Aorta (tissue), 5 donors: ENCODE measurements at regions not wholly inside any gene's neighbourhood (a gene's known extent, or its start where the extent isn't known, plus 50 kb on each side); places are given as distances from the start of the nearest gene placed in this dataset.
"Not testable (repeated sequence)": the region's sequence is repeated elsewhere in the genome, so short reads cannot be mapped to it uniquely, and the experiment has no call there.

ENCODE experiments used
- ATAC-seq: fragments of 200-7000 bp; cut with Tn5 transposase; one replicate; pipeline ENCODE4 v1.9.1; 2022; ENCODE audit warnings: moderate library complexity; ENCODE audit not compliant: low FRiP score
- DNase-seq, 2 donors: peaks; one replicate each; pipeline ENCODE4 v3.0.0-alpha.2; 2020
- H3K27ac ChIP-seq, 2 donors: one replicate each; pipeline ENCODE4 v1.5.1; 2013; ENCODE audit warnings: low read length in 2 of 2, mild to moderate bottlenecking in 2 of 2, moderate library complexity in 2 of 2, control low read depth in 1 of 2, inconsistent platforms in 1 of 2, low read depth in 1 of 2
- H3K27me3 ChIP-seq, 2 donors: one replicate each; pipeline ENCODE4 v1.6.1; 2013; ENCODE audit warnings: control low read depth in 1 of 2, low read length in 1 of 2, mild to moderate bottlenecking in 1 of 2, moderate library complexity in 1 of 2; ENCODE audit not compliant: insufficient read depth in 2 of 2, control insufficient read depth in 1 of 2
- H3K36me3 ChIP-seq, 2 donors: one replicate each; pipeline ENCODE4 v1.6.1; 2013; ENCODE audit warnings: control low read depth in 1 of 2, low read length in 1 of 2, mild to moderate bottlenecking in 1 of 2; ENCODE audit not compliant: insufficient read depth in 2 of 2, control insufficient read depth in 1 of 2
- H3K4me1 ChIP-seq, 2 donors: one replicate each; pipeline ENCODE4 v1.6.1; 2013; ENCODE audit warnings: low read length in 2 of 2, control low read depth in 1 of 2, mild to moderate bottlenecking in 1 of 2, moderate library complexity in 1 of 2; ENCODE audit not compliant: insufficient read depth in 2 of 2, control insufficient read depth in 1 of 2
- H3K4me3 ChIP-seq, 2 donors: one replicate each; pipeline ENCODE4 v1.5.1; 2013; ENCODE audit warnings: low read length in 2 of 2, control low read depth in 1 of 2, mild to moderate bottlenecking in 1 of 2
- H3K9me3 ChIP-seq: one replicate; pipeline ENCODE4 v1.6.1; 2013; ENCODE audit warnings: mild to moderate bottlenecking, low read length; ENCODE audit not compliant: control insufficient read depth
- WGBS, 2 donors: extraction: QIAGEN DNeasy Blood & Tissue Kit; methylation state at CpG; one replicate each; pipeline ENCODE4 v1.1.7; 2013; 5-methylcytosine and 5-hydroxymethylcytosine counted together
- intact Hi-C, 2 donors: fragments of 100-400 bp; cut with DNase I; formaldehyde crosslinking; loops; one replicate each; pipeline versions ENCODE4 v1.14.2 to v1.15.0; 2022
- donor health status: healthy with polysubstance abuse.
- donor health status: Bipolar disorder and iron deficiency.
- donor health status: DM: no; HTN: no; CAD: no.
- donor health status: DM: no; HTN: no; CAD: no.
- donor health status: DM: yes; HTN: yes; CAD: no.

GRCh38 chr1:206366131-206366530, 104.1 kb upstream of the IKBKE start:
- DNase-seq, H3K9me3 ChIP-seq, intact Hi-C loops, H3K27ac ChIP-seq, H3K4me1 ChIP-seq, H3K36me3 ChIP-seq, ATAC-seq, H3K27me3 ChIP-seq, H3K4me3 ChIP-seq: not testable (repeated sequence)
- WGBS, 2 donors = 86 to 96% methylated on average over 3 to 4 of the region's 5 CpGs

- DNase-seq, H3K4me3 ChIP-seq, intact Hi-C loops, H3K4me1 ChIP-seq, H3K36me3 ChIP-seq, H3K27ac ChIP-seq, H3K9me3 ChIP-seq, H3K27me3 ChIP-seq: not testable (repeated sequence)
- WGBS, 2 donors = no CpG with 5 or more reads among the region's 1 CpG
- peak; percentile 15 for ATAC-seq
Measured at GRCh38 chr1:206366772-206367171, 103.5 kb upstream of the IKBKE start.

GRCh38 chr1:206367955-206368622, 102.2 kb upstream of the IKBKE start:
- DNase-seq, H3K27ac ChIP-seq, intact Hi-C loops, H3K36me3 ChIP-seq, H3K4me3 ChIP-seq, H3K27me3 ChIP-seq, H3K9me3 ChIP-seq, H3K4me1 ChIP-seq, ATAC-seq: not testable (repeated sequence)
- WGBS, 2 donors = 96% methylated on average over 3 of the region's 6 CpGs; no CpG with 5 or more reads in 1 of the 2 donors

GRCh38 chr1:206374725-206375124, 95.6 kb upstream of the IKBKE start:
- DNase-seq, H3K4me1 ChIP-seq, intact Hi-C loops, H3K27ac ChIP-seq, H3K36me3 ChIP-seq, H3K9me3 ChIP-seq, H3K4me3 ChIP-seq, H3K27me3 ChIP-seq: not testable (repeated sequence)
- ATAC-seq = peak; percentile 66
- no CpG with 5 or more reads among the region's 5 CpGs for WGBS, 2 donors

- intact Hi-C loops, H3K9me3 ChIP-seq, H3K4me1 ChIP-seq, H3K36me3 ChIP-seq, H3K27me3 ChIP-seq, DNase-seq, H3K4me3 ChIP-seq, H3K27ac ChIP-seq: not testable (repeated sequence)
- WGBS, 2 donors = 30 to 38% methylated on average over 2 of the region's 3 CpGs
- ATAC-seq = peak; percentile 43
Measured at GRCh38 chr1:206375552-206375951, 94.7 kb upstream of the IKBKE start.

- 98 to 99% methylated on average over 7 of the region's 7 CpGs for whole genome bisulfite sequencing, 2 donors
Measured at GRCh38 chr1:206378506-206378905, 91.8 kb upstream of the IKBKE start.

GRCh38 chr1:206379245-206379644, 91.0 kb upstream of the IKBKE start:
- H3K27ac ChIP-seq, H3K27me3 ChIP-seq, intact Hi-C loops, H3K9me3 ChIP-seq, DNase-seq, H3K4me3 ChIP-seq, H3K4me1 ChIP-seq, ATAC-seq, H3K36me3 ChIP-seq: not testable (repeated sequence)
- WGBS, 2 donors = no CpG with 5 or more reads among the region's 1 CpG

More at GRCh38 chr1:206378506-206378905, 91.8 kb upstream of the IKBKE start:
- H3K4me3 ChIP-seq, H3K36me3 ChIP-seq, H3K9me3 ChIP-seq, DNase-seq, H3K27ac ChIP-seq, H3K4me1 ChIP-seq, intact Hi-C loops, ATAC-seq, H3K27me3 ChIP-seq: not testable (repeated sequence)

GRCh38 chr1:206380163-206380790, 90.0 kb upstream of the IKBKE start:
- WGBS, 2 donors = 8 to 10% methylated on average over 2 of the region's 4 CpGs
- H3K4me1 ChIP-seq, H3K4me3 ChIP-seq, H3K36me3 ChIP-seq, intact Hi-C loops, H3K9me3 ChIP-seq, H3K27ac ChIP-seq, H3K27me3 ChIP-seq, DNase-seq: not testable (repeated sequence)
- peak; percentile 46 for ATAC-seq
